T-helper 17 cell (primary cell): ENCODE measurements at regions not wholly inside any gene's neighbourhood (a gene's known extent, or its start where the extent isn't known, plus 50 kb on each side); places are given as distances from the start of the nearest gene placed in this dataset.

Experiments
- ATAC-seq: fragments of 150-1000 bp; cut with Tn5 transposase; 2 replicates; pipeline ENCODE4 v1.10.0; 2021; ENCODE audit warnings: mild to moderate bottlenecking, moderate library complexity
- DNase-seq, 3 donors: peaks; one replicate each; pipeline versions ENCODE4 v3.0.0 to v3.0.0-alpha.2; 2020 to 2021
- H3K9me3 ChIP-seq: one replicate; pipeline ENCODE4 v1.7.0; 2013; ENCODE audit warnings: low read length, mild to moderate bottlenecking; ENCODE audit not compliant: control insufficient read depth, poor library complexity, severe bottlenecking
- H3K27ac Mint-ChIP-seq: one replicate; pipeline ENCODE4 v1.8.0; 2022; ENCODE audit warnings: mild to moderate bottlenecking, moderate library complexity, mixed read lengths
- H3K27me3 Mint-ChIP-seq: one replicate; pipeline ENCODE4 v1.8.0; 2022; ENCODE audit warnings: mixed read lengths
- H3K36me3 Mint-ChIP-seq: one replicate; pipeline ENCODE4 v1.8.0; 2022; ENCODE audit warnings: low read depth, mixed read lengths
- H3K4me1 Mint-ChIP-seq: one replicate; pipeline ENCODE4 v1.8.0; 2022; ENCODE audit warnings: mild to moderate bottlenecking, mixed read lengths
- H3K4me3 Mint-ChIP-seq: one replicate; pipeline ENCODE4 v1.8.0; 2022; ENCODE audit warnings: mild to moderate bottlenecking, moderate library complexity, mixed read lengths

- DNase-seq (no peak), ATAC-seq (no peak)
- no peaks in the 10 kb centered on the region for H3K9me3 ChIP-seq
- no peak overlapping the region for H3K4me3 Mint-ChIP-seq
- H3K36me3 Mint-ChIP-seq = no peaks in the 10 kb centered on the region
- no peak overlapping the region for H3K27ac Mint-ChIP-seq
- no peaks in the 10 kb centered on the region for H3K4me1 Mint-ChIP-seq
- H3K27me3 Mint-ChIP-seq = peaks cover 33% of the 10 kb centered on the region
These were observed 575.7 kb downstream of the REEP3 start for GRCh38 chr10:64096941-64097340.

- H3K27ac Mint-ChIP-seq = no peak overlapping the region
- ATAC-seq (no peak), DNase-seq (no peak)
- no peaks in the 10 kb centered on the region for H3K9me3 ChIP-seq
- no peaks in the 10 kb centered on the region for H3K4me1 Mint-ChIP-seq
- no peaks in the 10 kb centered on the region for H3K36me3 Mint-ChIP-seq
- no peak overlapping the region for H3K4me3 Mint-ChIP-seq
- H3K27me3 Mint-ChIP-seq = peaks cover 33% of the 10 kb centered on the region
These were observed 576.4 kb downstream of the REEP3 start for GRCh38 chr10:64097391-64098122.

DNA sequence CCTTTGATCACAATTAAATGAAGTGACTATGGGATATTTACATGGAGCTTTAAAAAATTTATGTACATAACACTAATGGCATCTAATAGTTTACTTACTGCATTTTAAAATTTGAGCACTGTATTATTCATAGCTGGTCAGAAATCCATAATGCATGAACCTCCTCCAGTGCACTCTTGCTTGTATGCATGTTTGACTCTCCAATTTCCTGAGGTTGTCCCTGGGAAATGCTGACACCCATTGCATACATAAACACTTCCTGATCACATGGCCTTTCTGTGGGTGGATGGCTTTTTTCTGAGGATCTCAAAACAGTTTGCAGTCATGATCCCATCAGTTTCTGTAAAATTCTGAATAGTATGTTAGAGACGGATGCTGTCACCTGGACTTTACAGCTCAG lies 577.8 kb downstream of the REEP3 start:
- Mint-ChIP-seq H3K4me3 (no peak overlapping the region), H3K36me3 (no peaks in the 10 kb centered on the region), H3K4me1 (no peaks in the 10 kb centered on the region), H3K27me3 (peaks cover 34% of the 10 kb centered on the region), H3K27ac (no peak overlapping the region)
- H3K9me3 ChIP-seq = no peaks in the 10 kb centered on the region
- DNase-seq (no peak), ATAC-seq (no peak)

- ATAC-seq = no peak
- peaks cover 30% of the 10 kb centered on the region for H3K27me3 Mint-ChIP-seq
- no peaks in the 10 kb centered on the region for H3K4me1 Mint-ChIP-seq
- DNase-seq = no peak
- no peak overlapping the region for H3K4me3 Mint-ChIP-seq
- no peaks in the 10 kb centered on the region for H3K36me3 Mint-ChIP-seq
- no peak overlapping the region for H3K27ac Mint-ChIP-seq
- no peaks in the 10 kb centered on the region for H3K9me3 ChIP-seq
These were observed 580.5 kb downstream of the REEP3 start for GRCh38 chr10:64101606-64102263.

DNA sequence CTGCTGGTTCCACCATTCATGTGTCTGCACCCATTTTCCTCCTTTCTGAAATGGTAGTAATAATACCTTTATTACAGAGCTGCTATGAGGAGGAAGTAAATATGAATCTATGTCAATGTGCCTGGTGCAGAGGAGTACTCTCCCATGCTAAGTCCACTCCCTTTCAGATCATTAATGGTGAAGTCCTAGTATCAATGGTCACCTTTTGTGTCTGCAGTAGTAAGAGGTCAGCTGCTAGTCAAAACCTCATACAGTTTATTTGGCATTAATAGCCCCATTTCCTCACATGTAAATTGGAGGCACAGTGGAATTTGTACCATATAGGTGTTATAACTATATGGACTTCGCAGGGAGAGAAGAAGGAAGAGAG lies 581.0 kb downstream of the REEP3 start:
- no peaks in the 10 kb centered on the region for H3K4me1 Mint-ChIP-seq
- no peak for ATAC-seq
- H3K9me3 ChIP-seq = no peaks in the 10 kb centered on the region

GRCh38 chr10:64102916-64103315 lies 581.7 kb downstream of the REEP3 start:
- Mint-ChIP-seq H3K4me3 (no peak overlapping the region), H3K36me3 (no peaks in the 10 kb centered on the region), H3K27ac (no peak overlapping the region), H3K4me1 (no peaks in the 10 kb centered on the region), H3K27me3 (peaks cover 28% of the 10 kb centered on the region)
- H3K9me3 ChIP-seq = no peaks in the 10 kb centered on the region
- ATAC-seq (no peak), DNase-seq (no peak)

More for the DNA sequence above, 581.0 kb downstream of the REEP3 start:
- Mint-ChIP-seq H3K27me3 (peaks cover 28% of the 10 kb centered on the region), H3K27ac (no peak overlapping the region), H3K36me3 (no peaks in the 10 kb centered on the region), H3K4me3 (no peak overlapping the region)
- no peak for DNase-seq

- H3K36me3 Mint-ChIP-seq = no peaks in the 10 kb centered on the region
- no peak overlapping the region for H3K4me3 Mint-ChIP-seq
- ATAC-seq = no peak
- no peaks in the 10 kb centered on the region for H3K4me1 Mint-ChIP-seq
- no peak overlapping the region for H3K27ac Mint-ChIP-seq
- no peak for DNase-seq
- H3K9me3 ChIP-seq = no peaks in the 10 kb centered on the region
- peaks cover 24% of the 10 kb centered on the region for H3K27me3 Mint-ChIP-seq
These were observed 582.7 kb downstream of the REEP3 start for GRCh38 chr10:64103750-64104470.

GRCh38 chr10:64109926-64110495 lies 588.8 kb downstream of the REEP3 start:
- peaks cover 7% of the 10 kb centered on the region for H3K4me1 Mint-ChIP-seq
- H3K27ac Mint-ChIP-seq = no peak overlapping the region
- H3K9me3 ChIP-seq = no peaks in the 10 kb centered on the region
- ATAC-seq (no peak), DNase-seq (no peak)
- H3K4me3 Mint-ChIP-seq = no peak overlapping the region
- H3K36me3 Mint-ChIP-seq = no peaks in the 10 kb centered on the region
- no peaks in the 10 kb centered on the region for H3K27me3 Mint-ChIP-seq

DNA sequence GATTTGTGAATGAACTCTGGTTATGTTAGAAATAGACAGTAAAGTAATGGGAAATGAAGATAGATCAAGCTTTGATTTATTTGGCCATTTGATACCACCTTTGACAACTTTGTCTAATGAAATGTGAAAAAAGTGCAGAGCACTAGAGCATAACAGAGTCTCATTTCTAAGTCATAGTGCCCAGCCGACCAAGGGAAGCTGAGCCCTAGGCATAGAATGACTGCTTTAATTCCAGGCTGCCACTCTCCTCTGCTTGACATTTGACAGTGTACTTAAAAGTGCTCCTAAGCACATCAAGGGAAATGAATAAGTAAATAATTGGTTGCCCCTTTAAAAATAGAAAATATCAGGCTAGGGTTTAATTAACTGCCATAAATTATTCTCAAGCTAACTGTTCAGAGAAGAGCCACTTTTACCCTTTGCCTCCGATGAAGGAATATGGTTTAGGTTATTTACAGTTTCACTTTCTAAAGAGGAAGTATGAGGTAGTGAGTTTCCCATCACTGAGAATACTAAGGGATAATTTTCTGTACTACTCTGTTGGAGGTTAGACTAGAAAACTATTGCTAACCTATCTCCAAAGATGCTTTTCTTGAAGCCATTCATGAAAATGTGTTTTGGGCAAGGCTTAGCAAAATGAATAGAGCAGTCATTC lies 591.6 kb downstream of the REEP3 start:
- no peaks in the 10 kb centered on the region for H3K36me3 Mint-ChIP-seq
- peak overlapping the region; percentile 2 for H3K4me3 Mint-ChIP-seq
- DNase-seq (no peak), ATAC-seq (no peak)
- peaks cover 7% of the 10 kb centered on the region for H3K4me1 Mint-ChIP-seq
- no peaks in the 10 kb centered on the region for H3K27me3 Mint-ChIP-seq
- H3K27ac Mint-ChIP-seq = no peak overlapping the region
- H3K9me3 ChIP-seq = no peaks in the 10 kb centered on the region

DNA sequence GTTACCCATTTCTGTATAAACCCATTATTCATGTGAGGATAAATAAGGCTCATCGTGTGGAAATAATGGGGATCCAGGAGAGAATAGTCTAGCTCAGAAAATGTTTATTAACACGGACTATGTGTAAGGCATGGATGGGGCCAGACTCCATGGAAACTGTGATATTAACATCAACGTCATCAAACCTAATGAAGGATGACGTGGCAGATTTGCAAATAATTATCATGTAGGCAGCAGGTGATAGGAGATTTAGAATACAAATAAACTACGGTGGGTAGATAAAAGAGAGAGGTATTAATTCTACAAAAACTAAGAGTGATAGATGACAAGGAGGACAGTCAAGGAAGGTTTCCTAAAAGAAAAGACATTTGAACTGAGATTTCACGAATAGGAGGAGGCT lies 592.2 kb downstream of the REEP3 start:
- Mint-ChIP-seq H3K4me3 (no peak overlapping the region), H3K36me3 (no peaks in the 10 kb centered on the region), H3K27ac (no peak overlapping the region), H3K27me3 (no peaks in the 10 kb centered on the region), H3K4me1 (peaks cover 7% of the 10 kb centered on the region)
- no peak for ATAC-seq
- DNase-seq = no peak
- H3K9me3 ChIP-seq = no peaks in the 10 kb centered on the region

DNA sequence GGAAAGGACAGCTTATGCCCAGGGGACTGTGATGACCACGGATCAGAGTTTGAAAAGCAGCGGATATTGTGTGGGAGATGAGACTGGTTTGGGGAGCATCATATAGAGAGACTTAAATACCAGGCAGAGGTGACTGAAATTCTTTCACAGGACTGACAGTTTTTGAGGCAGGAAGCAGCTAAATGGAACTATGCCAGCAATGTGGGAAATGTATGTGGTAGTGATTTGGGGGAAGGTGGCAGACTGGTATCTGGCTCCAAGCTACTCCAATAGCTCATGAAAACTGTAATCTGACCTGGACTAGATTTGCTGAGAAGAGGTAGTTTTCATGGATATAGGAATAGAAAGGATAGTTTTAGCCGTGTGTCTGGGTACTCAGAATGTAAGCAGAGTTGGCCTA lies 592.6 kb downstream of the REEP3 start:
- DNase-seq = no peak
- Mint-ChIP-seq H3K27ac (no peak overlapping the region), H3K36me3 (no peaks in the 10 kb centered on the region), H3K4me3 (no peak overlapping the region), H3K4me1 (peaks cover 7% of the 10 kb centered on the region), H3K27me3 (no peaks in the 10 kb centered on the region)
- no peaks in the 10 kb centered on the region for H3K9me3 ChIP-seq
- no peak for ATAC-seq

GRCh38 chr10:64115471-64115870 lies 594.3 kb downstream of the REEP3 start:
- ATAC-seq (no peak), DNase-seq (no peak)
- no peak overlapping the region for H3K4me3 Mint-ChIP-seq
- H3K27me3 Mint-ChIP-seq = no peaks in the 10 kb centered on the region
- H3K27ac Mint-ChIP-seq = no peak overlapping the region
- no peaks in the 10 kb centered on the region for H3K9me3 ChIP-seq
- peaks cover 7% of the 10 kb centered on the region for H3K4me1 Mint-ChIP-seq
- no peaks in the 10 kb centered on the region for H3K36me3 Mint-ChIP-seq
